CD14-positive monocyte (primary cell): ENCODE measurements at regions not wholly inside any gene's neighbourhood (a gene's known extent, or its start where the extent isn't known, plus 50 kb on each side); places are given as distances from the start of the nearest gene placed in this dataset.
A peak's percentile ranks its signal among the peaks of the same experiment; 100 is the strongest.

Source experiments
- DNase-seq, 3 donors: peaks; one replicate each; pipeline ENCODE4 v3.0.0-alpha.2; 2011 to 2022
- H2AFZ ChIP-seq: 2 replicates; pipeline ENCODE4 v1.6.0; 2012; ENCODE audit warnings: mild to moderate bottlenecking, low read depth, low read length, inconsistent platforms; ENCODE audit not compliant: insufficient read depth, poor library complexity, severe bottlenecking
- H3K27ac ChIP-seq, 2 donors: 1 replicate in 1 of 2; 2 replicates in 1 of 2; pipeline ENCODE4 v1.5.1; 2012 to 2013; ENCODE audit warnings: low read length in 2 of 2, control low read depth in 1 of 2, inconsistent platforms in 1 of 2, low read depth in 1 of 2, mild to moderate bottlenecking in 1 of 2
- H3K27me3 ChIP-seq, 2 donors: one replicate each; pipeline versions ENCODE4 v1.6.0 to v1.6.1; 2011 to 2013; ENCODE audit warnings: low read length in 2 of 2; ENCODE audit not compliant: control insufficient read depth in 2 of 2, insufficient read depth in 2 of 2
- H3K36me3 ChIP-seq, 2 donors: replicated peaks in 1 of 2; 1 replicate in 1 of 2; 2 replicates in 1 of 2; pipeline versions ENCODE4 v1.5.1 to v1.6.1; 2012 to 2013; ENCODE audit warnings: low read length in 2 of 2, control low read depth in 1 of 2, inconsistent platforms in 1 of 2, mild to moderate bottlenecking in 1 of 2; ENCODE audit not compliant: insufficient read depth in 2 of 2, control insufficient read depth in 1 of 2
- H3K4me1 ChIP-seq, 2 donors: 1 replicate in 1 of 2; 2 replicates in 1 of 2; pipeline versions ENCODE4 v1.5.1 to v1.6.1; 2012 to 2013; ENCODE audit warnings: low read length in 2 of 2, control low read depth in 1 of 2, inconsistent platforms in 1 of 2, mild to moderate bottlenecking in 1 of 2, moderate library complexity in 1 of 2; ENCODE audit not compliant: insufficient read depth in 2 of 2, control insufficient read depth in 1 of 2
- H3K4me2 ChIP-seq: replicated peaks from 2 replicates; pipeline ENCODE3; 2012; ENCODE audit warnings: low read length, moderate library complexity, mild to moderate bottlenecking; ENCODE audit not compliant: poor library complexity, severe bottlenecking; ENCODE audit errors: extremely low read depth
- H3K4me3 ChIP-seq, 3 experiments: fragments of 200-600 bp in 1 of 3; sonication (generic) in 1 of 3; replicated peaks in 1 of 3; 1 replicate in 2 of 3; 2 replicates in 1 of 3; pipeline ENCODE4 v1.5.1; 2011 to 2013; ENCODE audit warnings: low read length in 3 of 3, mild to moderate bottlenecking in 3 of 3, control low read depth in 2 of 3, low read depth in 2 of 3, inconsistent platforms in 1 of 3, moderate library complexity in 1 of 3
- H3K79me2 ChIP-seq: 2 replicates; pipeline ENCODE4 v1.6.0; 2012; ENCODE audit warnings: mild to moderate bottlenecking, control low read depth, inconsistent platforms, low read length, moderate library complexity; ENCODE audit not compliant: insufficient read depth
- H3K9ac ChIP-seq: 2 replicates; pipeline ENCODE4 v1.6.0; 2017; ENCODE audit warnings: low read length, mild to moderate bottlenecking; ENCODE audit not compliant: insufficient read depth, poor library complexity, severe bottlenecking
- H3K9me3 ChIP-seq, 2 donors: replicated peaks in 1 of 2; 1 replicate in 1 of 2; 2 replicates in 1 of 2; pipeline versions ENCODE4 v1.5.1 to v1.6.1; 2012 to 2013; ENCODE audit warnings: low read length in 2 of 2, control low read depth in 1 of 2; ENCODE audit not compliant: control insufficient read depth in 1 of 2, insufficient read depth in 1 of 2
- H4K20me1 ChIP-seq: 2 replicates; pipeline ENCODE4 v1.6.0; 2012; ENCODE audit warnings: mild to moderate bottlenecking, low read length, control low read depth, moderate library complexity; ENCODE audit not compliant: insufficient read depth
- H3K27ac Mint-ChIP-seq, 7 donors: one replicate each; pipeline ENCODE4 v1.8.0; 2020; ENCODE audit warnings: mild to moderate bottlenecking in 7 of 7, mixed read lengths in 7 of 7, moderate library complexity in 6 of 7, inconsistent platforms in 2 of 7
- H3K27me3 Mint-ChIP-seq, 3 donors: one replicate each; pipeline ENCODE4 v1.8.0; 2021 to 2022; ENCODE audit warnings: low read depth in 3 of 3, mild to moderate bottlenecking in 3 of 3, mixed read lengths in 3 of 3, moderate library complexity in 3 of 3, inconsistent platforms in 1 of 3
- H3K36me3 Mint-ChIP-seq, 2 donors: one replicate each; pipeline ENCODE4 v1.8.0; 2020; ENCODE audit warnings: mixed read lengths in 2 of 2, inconsistent platforms in 1 of 2, mild to moderate bottlenecking in 1 of 2
- H3K4me1 Mint-ChIP-seq: one replicate; pipeline ENCODE4 v1.8.0; 2020; ENCODE audit warnings: mild to moderate bottlenecking, mixed read lengths
- H3K4me3 Mint-ChIP-seq, 2 donors: one replicate each; pipeline ENCODE4 v1.8.0; 2020; ENCODE audit warnings: mild to moderate bottlenecking in 2 of 2, mixed read lengths in 2 of 2, moderate library complexity in 1 of 2
- H3K9me3 Mint-ChIP-seq, 7 donors: one replicate each; pipeline ENCODE4 v1.8.0; 2020 to 2022; ENCODE audit warnings: mixed read lengths in 7 of 7, mild to moderate bottlenecking in 6 of 7, moderate library complexity in 6 of 7, inconsistent platforms in 2 of 7
- CTCF ChIP-seq: fragments of 200-600 bp; IDR thresholded peaks from one replicate; pipeline ENCODE4 v1.8.0; 2022; ENCODE audit warnings: antibody characterized with exemption, mild to moderate bottlenecking
- WGBS: methylation state at CpG from one replicate; pipeline ENCODE4 v1.1.5; 2013; ENCODE audit warnings: missing lambda C conversion rate; ENCODE audit not compliant: insufficient coverage; 5-methylcytosine and 5-hydroxymethylcytosine counted together
- intact Hi-C, 2 donors: fragments of 100-400 bp; cut with micrococcal nuclease; formaldehyde crosslinking; loops; one replicate each; pipeline versions ENCODE4 v1.15.0 to v1.15.1; 2023

- peaks cover 4% of the 10 kb centered on the region in 2 donors for H3K36me3 Mint-ChIP-seq
- peaks cover 0 to 7% (median 1%) of the 10 kb centered on the region in 7 donors for H3K9me3 Mint-ChIP-seq
- no peak for TF ChIP-seq CTCF
- DNase-seq, result peak; percentile 88 to 96 (median 95)
- WGBS, result no CpG with 5 or more reads among the region's 3 CpGs
- H3K4me1 Mint-ChIP-seq, result peaks cover 41% of the 10 kb centered on the region
- intact Hi-C loops, result no loop called here
- no peak overlapping the region for H3K4me3 ChIP-seq
- H4K20me1 ChIP-seq, result no peaks in the 10 kb centered on the region
- H3K4me3 Mint-ChIP-seq, result no peak overlapping the region
- peaks cover 0 to 9% (median 4%) of the 10 kb centered on the region in 3 donors for H3K27me3 Mint-ChIP-seq
- H2AFZ ChIP-seq, result peak overlapping the region; percentile 53
- H3K36me3 ChIP-seq, result no peaks in the 10 kb centered on the region
- peak overlapping the region; percentile 83 to 98 (median 95) for H3K27ac Mint-ChIP-seq
- H3K9me3 ChIP-seq, result no peaks in the 10 kb centered on the region
- H3K9ac ChIP-seq, result no peak overlapping the region
- H3K27me3 ChIP-seq, result no peaks in the 10 kb centered on the region
- H3K4me2 ChIP-seq, result peak overlapping the region; percentile 25
- no peaks in the 10 kb centered on the region for H3K79me2 ChIP-seq
- H3K27ac ChIP-seq, result peak overlapping the region; percentile 59 to 87
- H3K4me1 ChIP-seq, result peaks cover 31 to 36% of the 10 kb centered on the region in 2 donors
These were observed 154.3 kb downstream of the RNF152 start for GRCh38 chr18:61738488-61738887.

- no peaks in the 10 kb centered on the region for H3K79me2 ChIP-seq
- Mint-ChIP-seq H3K36me3 (peaks cover 4% of the 10 kb centered on the region in 2 donors), H3K4me3 (no peak overlapping the region), H3K27ac (peak overlapping the region; percentile 83 to 98 (median 95)), H3K27me3 (peaks cover 0 to 9% (median 6%) of the 10 kb centered on the region in 3 donors), H3K9me3 (peaks cover 0 to 7% (median 0%) of the 10 kb centered on the region in 7 donors), H3K4me1 (peaks cover 45% of the 10 kb centered on the region)
- no peak overlapping the region for H3K9ac ChIP-seq
- H3K4me3 ChIP-seq, result no peak overlapping the region
- no CpG with 5 or more reads among the region's 1 CpG for WGBS
- no peak for TF ChIP-seq CTCF
- intact Hi-C loops, result no loop called here
- no peak overlapping the region for H3K4me2 ChIP-seq
- DNase-seq, result peak; percentile 12 to 63 (median 28)
- peak overlapping the region; percentile 26 to 87 for H3K27ac ChIP-seq
- peaks cover 36 to 40% of the 10 kb centered on the region in 2 donors for H3K4me1 ChIP-seq
- no peak overlapping the region for H2AFZ ChIP-seq
- no peaks in the 10 kb centered on the region for H3K27me3 ChIP-seq
- no peaks in the 10 kb centered on the region for H3K36me3 ChIP-seq
- no peaks in the 10 kb centered on the region for H3K9me3 ChIP-seq
- no peaks in the 10 kb centered on the region for H4K20me1 ChIP-seq
These were observed 154.8 kb downstream of the RNF152 start for GRCh38 chr18:61738042-61738441.
